Fibroblast of gingiva (primary cell): ENCODE measurements at regions not wholly inside any gene's neighbourhood (a gene's known extent, or its start where the extent isn't known, plus 50 kb on each side); places are given as distances from the start of the nearest gene placed in this dataset.

Source experiments
- DNase-seq: peaks from one replicate; pipeline ENCODE4 v3.0.0-alpha.2; 2011; ENCODE audit warnings: low read depth

- no peak for DNase-seq
Observed at GRCh38 chr17:69605571-69605970, 191.1 kb downstream of the MAP2K6 start.

GRCh38 chr17:69606142-69606800, 191.8 kb downstream of the MAP2K6 start:
- no peak for DNase-seq

GRCh38 chr17:69607162-69607834, 192.8 kb downstream of the MAP2K6 start:
- peak; percentile 81 for DNase-seq

GRCh38 chr17:69608141-69608540, 193.6 kb downstream of the MAP2K6 start:
- peak; percentile 78 for DNase-seq

- peak; percentile 95 for DNase-seq
Observed at GRCh38 chr17:69608808-69609472, 194.4 kb downstream of the MAP2K6 start.

GRCh38 chr17:69609473-69610305, 195.2 kb downstream of the MAP2K6 start:
- peak; percentile 41 for DNase-seq

- no peak for DNase-seq
Observed at GRCh38 chr17:69620363-69620762, 205.9 kb downstream of the MAP2K6 start.

GRCh38 chr17:69625474-69625873, 211.0 kb downstream of the MAP2K6 start:
- DNase-seq: no peak

GRCh38 chr17:69630056-69630635, 215.6 kb downstream of the MAP2K6 start:
- no peak for DNase-seq

- DNase-seq: no peak
Observed at GRCh38 chr17:69634844-69635243, 220.3 kb downstream of the MAP2K6 start.

GRCh38 chr17:69637446-69638156, 223.1 kb downstream of the MAP2K6 start:
- DNase-seq: peak; percentile 38

- no peak for DNase-seq
Observed at GRCh38 chr17:69639096-69639495, 224.6 kb downstream of the MAP2K6 start.

- DNase-seq: no peak
Observed at GRCh38 chr17:69640073-69640472, 225.6 kb downstream of the MAP2K6 start.

- peak; percentile 68 for DNase-seq
Observed at GRCh38 chr17:69643686-69644085, 229.2 kb downstream of the MAP2K6 start.

- DNase-seq: no peak
Observed at GRCh38 chr17:69646729-69647128, 232.2 kb downstream of the MAP2K6 start.

- DNase-seq: no peak
Observed at GRCh38 chr17:69650881-69651280, 236.4 kb downstream of the MAP2K6 start.

- DNase-seq: no peak
Observed at GRCh38 chr17:69651921-69652320, 237.4 kb downstream of the MAP2K6 start.

- peak; percentile 88 for DNase-seq
Observed at GRCh38 chr17:69654981-69655855, 240.7 kb downstream of the MAP2K6 start.

GRCh38 chr17:69655902-69656301, 241.4 kb downstream of the MAP2K6 start:
- DNase-seq: no peak

GRCh38 chr17:69669441-69670178, 255.1 kb downstream of the MAP2K6 start:
- DNase-seq: peak; percentile 78
